Nephron progenitor cell (in vitro differentiated cells): ENCODE measurements at regions not wholly inside any gene's neighbourhood (a gene's known extent, or its start where the extent isn't known, plus 50 kb on each side); places are given as distances from the start of the nearest gene placed in this dataset.

Source experiments
- DNase-seq: peaks from one replicate; pipeline ENCODE4 v3.0.0; 2021
- H3K27ac Mint-ChIP-seq: 2 replicates; pipeline ENCODE4 v1.8.0; 2021; ENCODE audit warnings: mild to moderate bottlenecking, moderate library complexity, mixed read lengths
- H3K27me3 Mint-ChIP-seq: 2 replicates; pipeline ENCODE4 v1.8.0; 2021; ENCODE audit warnings: mild to moderate bottlenecking, low read depth, mixed read lengths; ENCODE audit not compliant: poor library complexity
- H3K36me3 Mint-ChIP-seq: 2 replicates; pipeline ENCODE4 v1.8.0; 2021; ENCODE audit warnings: low read depth, mixed read lengths
- H3K4me1 Mint-ChIP-seq: 2 replicates; pipeline ENCODE4 v1.8.0; 2021; ENCODE audit warnings: mixed read lengths
- H3K4me3 Mint-ChIP-seq: 2 replicates; pipeline ENCODE4 v1.8.0; 2021; ENCODE audit warnings: mild to moderate bottlenecking, moderate library complexity, mixed read lengths
- H3K9me3 Mint-ChIP-seq: 2 replicates; pipeline ENCODE4 v1.8.0; 2021; ENCODE audit warnings: mild to moderate bottlenecking, moderate library complexity, mixed read lengths
- TF ChIP-seq, protein P1 (sequence below): fragments of 200-600 bp; sonication (generic); IDR thresholded peaks from 2 replicates; pipeline ENCODE4 v1.5.0; 2021; ENCODE audit warnings: antibody characterized with exemption

DNA sequence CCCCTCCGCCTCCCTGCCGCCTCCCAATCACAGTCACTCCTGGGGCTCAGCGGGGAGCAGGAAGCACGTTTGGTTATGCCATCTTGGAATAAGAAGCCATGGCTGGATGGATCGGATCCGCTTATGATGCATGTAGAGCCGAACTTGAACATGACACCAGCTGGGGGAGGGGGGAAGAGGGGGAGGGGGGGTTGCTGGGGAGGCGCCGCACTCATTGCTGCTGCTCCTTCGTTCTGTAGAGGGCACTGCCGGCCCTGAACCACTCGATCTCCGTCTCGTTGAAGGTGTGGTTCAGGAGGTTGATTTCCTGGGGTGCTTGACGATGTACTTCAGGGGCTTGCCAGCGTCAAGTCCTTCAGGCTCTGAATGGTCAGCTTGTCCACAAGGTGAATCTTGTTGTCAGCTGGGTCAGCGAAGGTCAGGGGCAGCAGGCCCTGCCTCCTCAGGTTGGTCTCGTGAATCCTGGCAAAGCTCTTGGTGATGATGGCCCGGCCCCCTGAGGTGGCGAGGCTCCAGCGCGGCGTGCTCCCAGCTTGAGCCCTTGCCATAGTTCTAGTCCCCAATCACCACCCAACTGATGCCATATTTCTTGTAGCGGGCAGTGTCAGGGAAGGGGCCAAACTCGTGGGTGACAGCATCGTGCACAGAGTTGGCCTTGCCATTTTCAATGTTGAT, 476.9 kb upstream of the ISX start:
- H3K27me3 Mint-ChIP-seq, result peaks cover 13% of the 10 kb centered on the region
- no peak overlapping the region for H3K27ac Mint-ChIP-seq
- H3K36me3 Mint-ChIP-seq, result no peaks in the 10 kb centered on the region
- TF ChIP-seq, protein P1, sequence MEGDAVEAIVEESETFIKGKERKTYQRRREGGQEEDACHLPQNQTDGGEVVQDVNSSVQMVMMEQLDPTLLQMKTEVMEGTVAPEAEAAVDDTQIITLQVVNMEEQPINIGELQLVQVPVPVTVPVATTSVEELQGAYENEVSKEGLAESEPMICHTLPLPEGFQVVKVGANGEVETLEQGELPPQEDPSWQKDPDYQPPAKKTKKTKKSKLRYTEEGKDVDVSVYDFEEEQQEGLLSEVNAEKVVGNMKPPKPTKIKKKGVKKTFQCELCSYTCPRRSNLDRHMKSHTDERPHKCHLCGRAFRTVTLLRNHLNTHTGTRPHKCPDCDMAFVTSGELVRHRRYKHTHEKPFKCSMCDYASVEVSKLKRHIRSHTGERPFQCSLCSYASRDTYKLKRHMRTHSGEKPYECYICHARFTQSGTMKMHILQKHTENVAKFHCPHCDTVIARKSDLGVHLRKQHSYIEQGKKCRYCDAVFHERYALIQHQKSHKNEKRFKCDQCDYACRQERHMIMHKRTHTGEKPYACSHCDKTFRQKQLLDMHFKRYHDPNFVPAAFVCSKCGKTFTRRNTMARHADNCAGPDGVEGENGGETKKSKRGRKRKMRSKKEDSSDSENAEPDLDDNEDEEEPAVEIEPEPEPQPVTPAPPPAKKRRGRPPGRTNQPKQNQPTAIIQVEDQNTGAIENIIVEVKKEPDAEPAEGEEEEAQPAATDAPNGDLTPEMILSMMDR, result no peak
- DNase-seq, result no peak
- no peak overlapping the region for H3K4me3 Mint-ChIP-seq
- peaks cover 16% of the 10 kb centered on the region for H3K4me1 Mint-ChIP-seq
- no peaks in the 10 kb centered on the region for H3K9me3 Mint-ChIP-seq

DNA sequence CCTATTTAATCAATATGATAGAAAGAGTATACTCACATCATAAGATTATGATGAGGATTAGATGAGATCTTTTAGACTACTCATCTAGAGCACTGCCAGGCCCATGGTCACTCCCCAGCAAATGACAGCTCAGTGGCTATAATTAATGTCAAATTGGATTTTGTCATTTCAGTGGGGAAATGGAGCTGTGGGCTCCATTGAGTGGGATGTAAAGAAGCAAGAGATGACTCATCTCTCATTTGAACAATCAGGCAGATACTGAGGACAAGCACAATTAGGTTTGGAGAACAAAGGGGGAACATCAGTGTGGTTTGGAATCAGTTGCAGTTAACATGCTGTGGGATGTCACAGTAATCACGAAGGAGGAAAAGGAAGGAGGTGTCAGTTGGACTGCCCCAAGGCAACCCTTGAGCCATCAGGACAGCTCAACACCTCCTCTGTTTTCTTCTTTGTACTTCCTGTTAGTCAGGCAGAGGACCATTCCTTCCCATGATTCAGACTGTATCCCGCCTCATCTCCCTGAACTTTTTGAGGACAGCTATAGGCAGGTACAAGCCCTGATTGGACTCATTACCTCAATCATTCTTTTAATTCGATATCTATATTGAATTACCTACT, 473.7 kb upstream of the ISX start:
- Mint-ChIP-seq H3K27ac (no peak overlapping the region), H3K27me3 (peaks cover 13% of the 10 kb centered on the region), H3K9me3 (no peaks in the 10 kb centered on the region), H3K4me1 (peaks cover 13% of the 10 kb centered on the region), H3K4me3 (no peak overlapping the region), H3K36me3 (no peaks in the 10 kb centered on the region)
- no peak for DNase-seq
- TF ChIP-seq, protein P1, result no peak

DNA sequence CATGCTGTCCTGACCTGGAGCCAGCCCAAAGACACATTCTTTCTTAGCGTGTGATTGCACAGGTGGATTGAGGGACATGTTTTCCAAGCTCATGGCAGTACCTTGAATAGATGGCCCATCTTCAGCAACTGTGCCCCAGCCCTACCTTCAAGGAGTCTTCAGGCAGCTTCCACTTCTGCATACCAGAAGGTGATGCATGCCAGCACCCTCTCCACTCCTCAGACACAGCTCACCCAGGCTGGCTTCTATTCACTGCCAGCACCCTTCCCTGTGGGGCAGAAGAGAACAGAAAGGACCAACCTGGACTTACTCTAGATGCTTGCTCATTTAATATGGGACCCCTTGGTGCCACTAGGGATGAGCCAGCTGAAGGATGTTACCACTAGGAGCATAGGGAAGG, 466.4 kb upstream of the ISX start:
- Mint-ChIP-seq H3K9me3 (no peaks in the 10 kb centered on the region), H3K4me3 (no peak overlapping the region), H3K36me3 (no peaks in the 10 kb centered on the region), H3K27me3 (peaks cover 21% of the 10 kb centered on the region), H3K4me1 (no peaks in the 10 kb centered on the region), H3K27ac (no peak overlapping the region)
- no peak for DNase-seq
- TF ChIP-seq, protein P1, result no peak

DNA sequence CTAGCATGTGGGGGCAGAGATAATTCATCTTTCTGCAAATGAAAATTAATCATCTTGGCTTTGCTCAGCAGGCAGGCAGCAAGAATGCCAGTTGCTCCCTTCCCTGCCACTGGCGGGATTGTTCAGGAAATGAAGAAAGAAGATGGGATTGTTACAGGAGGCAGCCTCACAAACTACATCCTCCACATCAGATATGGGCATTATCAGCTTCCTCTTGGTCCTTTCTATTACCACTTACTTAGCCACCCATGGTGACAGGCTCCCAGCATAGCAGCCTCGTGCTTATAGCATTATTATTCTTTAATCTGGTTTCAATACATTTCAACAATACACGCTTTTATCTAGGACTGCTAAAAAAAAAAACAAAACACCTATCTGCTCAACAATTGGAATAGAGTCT, 461.6 kb upstream of the ISX start:
- H3K9me3 Mint-ChIP-seq, result no peaks in the 10 kb centered on the region
- no peaks in the 10 kb centered on the region for H3K4me1 Mint-ChIP-seq
- no peaks in the 10 kb centered on the region for H3K36me3 Mint-ChIP-seq
- no peak overlapping the region for H3K27ac Mint-ChIP-seq
- H3K4me3 Mint-ChIP-seq, result no peak overlapping the region
- TF ChIP-seq, protein P1, result no peak
- H3K27me3 Mint-ChIP-seq, result peaks cover 25% of the 10 kb centered on the region
- no peak for DNase-seq

DNA sequence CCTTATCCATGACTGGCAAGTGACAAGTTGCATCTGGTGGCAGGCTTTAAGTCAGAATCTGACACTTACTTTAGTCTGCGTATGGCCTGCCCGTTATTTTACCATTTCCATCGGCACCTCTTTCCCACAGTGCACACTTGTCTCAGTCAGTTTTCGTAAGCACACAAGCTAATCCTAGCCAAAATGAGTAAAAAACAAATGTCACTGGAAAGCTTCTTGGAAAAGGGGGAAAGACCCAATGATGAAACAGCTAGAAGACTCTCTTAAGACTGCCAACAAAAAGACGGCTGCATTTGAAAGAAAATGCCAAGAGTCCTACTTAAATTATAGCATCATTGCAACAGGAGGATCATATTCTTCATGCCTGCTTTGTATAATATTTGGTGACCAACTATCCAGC, 457.9 kb upstream of the ISX start:
- TF ChIP-seq, protein P1, result no peak
- Mint-ChIP-seq H3K36me3 (no peaks in the 10 kb centered on the region), H3K4me1 (no peaks in the 10 kb centered on the region), H3K27ac (no peak overlapping the region), H3K9me3 (peaks cover 11% of the 10 kb centered on the region), H3K27me3 (peaks cover 20% of the 10 kb centered on the region), H3K4me3 (no peak overlapping the region)
- no peak for DNase-seq
